Testis (tissue), 2 donors: ENCODE measurements at regions not wholly inside any gene's neighbourhood (a gene's known extent, or its start where the extent isn't known, plus 50 kb on each side); places are given as distances from the start of the nearest gene placed in this dataset.

Experiments
- DNase-seq: peaks from one replicate; pipeline ENCODE4 v3.0.0-alpha.2; 2019
- H3K27ac ChIP-seq, 2 donors: fragments of 200-600 bp; sonication (generic); one replicate each; pipeline ENCODE4 v1.5.1; 2019
- H3K27me3 ChIP-seq: fragments of 200-600 bp; sonication (generic); one replicate; pipeline ENCODE4 v1.5.1; 2019
- H3K36me3 ChIP-seq: fragments of 200-600 bp; sonication (generic); one replicate; pipeline ENCODE4 v1.5.1; 2017; ENCODE audit warnings: low read depth; ENCODE audit errors: missing control alignments
- H3K4me1 ChIP-seq: fragments of 200-600 bp; sonication (generic); one replicate; pipeline ENCODE4 v1.5.1; 2019
- H3K4me3 ChIP-seq, 2 donors: fragments of 200-600 bp; sonication (generic); one replicate each; pipeline ENCODE4 v1.5.1; 2017 to 2019
- H3K9me3 ChIP-seq: fragments of 200-600 bp; sonication (generic); one replicate; pipeline ENCODE4 v1.5.1; 2017
- CTCF ChIP-seq, 3 experiments: fragments of 450-650 bp in 2 of 3; fragments of 200-600 bp in 1 of 3; sonication (generic) in 1 of 3; IDR thresholded peaks; one replicate each; pipeline ENCODE4 v1.5.1; 2016 to 2019; ENCODE audit warnings: antibody characterized with exemption in 3 of 3, mild to moderate bottlenecking in 2 of 3, moderate library complexity in 1 of 3
- POLR2A ChIP-seq: fragments of 450-650 bp; IDR thresholded peaks from one replicate; pipeline ENCODE4 v1.6.1; 2017; ENCODE audit warnings: antibody characterized with exemption, mild to moderate bottlenecking, moderate library complexity
- WGBS, 2 donors: methylation state at CpG; one replicate each; pipeline ENCODE4 v1.1.5; 2018; 5-methylcytosine and 5-hydroxymethylcytosine counted together
- intact Hi-C: fragments of 100-400 bp; cut with DNase I; formaldehyde crosslinking; loops from one replicate; pipeline ENCODE4 v1.15.1; 2023; ENCODE audit warnings: low total_unique reads

GRCh38 chrX:39774774-39775328 is 322.9 kb downstream of the BCOR start:
- intact Hi-C loops = no loop called here
- no peak overlapping the region for H3K27ac ChIP-seq
- TF ChIP-seq POLR2A (no peak), CTCF (IDR thresholded peaks at IDR 0.05) (no peak)
- 89 to 95% methylated on average over 5 of the region's 5 CpGs for WGBS, 2 donors
- DNase-seq = no peak
- no peak overlapping the region for H3K4me3 ChIP-seq
- H3K27me3 ChIP-seq = no peaks in the 10 kb centered on the region
- H3K4me1 ChIP-seq = peaks cover 11% of the 10 kb centered on the region
- H3K36me3 ChIP-seq = no peaks in the 10 kb centered on the region
- no peaks in the 10 kb centered on the region for H3K9me3 ChIP-seq

- Histone ChIP-seq H3K27me3 (no peaks in the 10 kb centered on the region), H3K9me3 (no peaks in the 10 kb centered on the region), H3K36me3 (no peaks in the 10 kb centered on the region), H3K27ac (no peak overlapping the region), H3K4me1 (no peaks in the 10 kb centered on the region), H3K4me3 (no peak overlapping the region)
- 77 to 91% methylated on average over 4 to 5 of the region's 5 CpGs for WGBS, 2 donors
- no peak for TF ChIP-seq POLR2A
- no peak for TF ChIP-seq CTCF (IDR thresholded peaks at IDR 0.05)
- DNase-seq = no peak
- intact Hi-C loops = no loop called here
Observed at GRCh38 chrX:39777623-39778025, 320.1 kb downstream of the BCOR start.

GRCh38 chrX:39779952-39780783 is 317.6 kb downstream of the BCOR start:
- Histone ChIP-seq H3K4me3 (no peak overlapping the region), H3K27me3 (no peaks in the 10 kb centered on the region), H3K27ac (no peak overlapping the region), H3K4me1 (no peaks in the 10 kb centered on the region), H3K9me3 (no peaks in the 10 kb centered on the region), H3K36me3 (no peaks in the 10 kb centered on the region)
- no peak for DNase-seq
- intact Hi-C loops = no loop called here
- 84% methylated on average over 11 to 12 of the region's 12 CpGs for WGBS, 2 donors
- TF ChIP-seq POLR2A = no peak

GRCh38 chrX:39782276-39782675 is 315.5 kb downstream of the BCOR start:
- Histone ChIP-seq H3K4me3 (no peak overlapping the region), H3K27me3 (no peaks in the 10 kb centered on the region), H3K36me3 (no peaks in the 10 kb centered on the region), H3K9me3 (no peaks in the 10 kb centered on the region), H3K4me1 (no peaks in the 10 kb centered on the region), H3K27ac (no peak overlapping the region)
- 80% methylated on average over 4 of the region's 4 CpGs for WGBS, 2 donors
- intact Hi-C loops = no loop called here
- no peak for DNase-seq
- TF ChIP-seq CTCF (IDR thresholded peaks at IDR 0.05) = no peak
- TF ChIP-seq POLR2A = no peak

GRCh38 chrX:39787999-39788398 is 309.8 kb downstream of the BCOR start:
- TF ChIP-seq POLR2A (no peak), CTCF (IDR thresholded peaks at IDR 0.05) (no peak)
- WGBS, 2 donors = 86 to 100% methylated on average over 4 to 5 of the region's 6 CpGs
- intact Hi-C loops = no loop called here
- no peak for DNase-seq
- Histone ChIP-seq H3K27me3 (no peaks in the 10 kb centered on the region), H3K9me3 (no peaks in the 10 kb centered on the region), H3K27ac (no peak overlapping the region), H3K4me1 (no peaks in the 10 kb centered on the region), H3K36me3 (no peaks in the 10 kb centered on the region), H3K4me3 (no peak overlapping the region)
